Left colon (tissue), 2 donors: ENCODE measurements at regions not wholly inside any gene's neighbourhood (a gene's known extent, or its start where the extent isn't known, plus 50 kb on each side); places are given as distances from the start of the nearest gene placed in this dataset.

Experiments
- ATAC-seq: fragments of 200-7000 bp; cut with Tn5 transposase; one replicate; pipeline ENCODE4 v1.9.1; 2020; ENCODE audit warnings: mild to moderate bottlenecking, moderate library complexity
- DNase-seq, 2 donors: peaks; one replicate each; pipeline ENCODE4 v3.0.0-alpha.2; 2020
- intact Hi-C, 2 donors: fragments of 100-400 bp; cut with DNase I in 1 of 2; cut with micrococcal nuclease in 1 of 2; formaldehyde crosslinking; loops; one replicate each; pipeline versions ENCODE4 v1.11.2 to v1.14.0; 2022; cut with DNase I, micrococcal nuclease
- donor health status: DM: no; HTN: no; CAD: no.
- donor health status: DM: yes; HTN: yes; CAD: no.

DNA sequence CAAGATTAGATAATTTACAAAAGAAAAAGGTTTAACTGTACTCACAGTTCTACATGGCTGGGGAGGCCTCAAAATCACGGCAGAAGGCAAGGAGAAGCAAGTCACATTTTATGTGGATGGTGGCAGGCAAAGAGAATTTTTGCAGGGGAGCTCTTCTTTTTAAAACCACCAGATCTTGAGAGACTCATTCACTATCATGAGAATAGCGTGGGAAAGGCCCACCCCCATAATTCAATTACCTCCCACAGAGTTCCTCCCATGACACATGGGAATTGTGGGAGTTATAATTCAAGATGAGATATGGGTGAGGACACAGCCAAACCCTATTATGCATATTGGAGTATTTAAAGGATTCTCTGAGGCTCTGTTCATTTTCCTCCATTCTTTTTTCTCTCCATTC lies 138.7 kb upstream of the CADM2 start:
- intact Hi-C loops: no loop called here
- ATAC-seq: no peak
- DNase-seq: no peak

DNA sequence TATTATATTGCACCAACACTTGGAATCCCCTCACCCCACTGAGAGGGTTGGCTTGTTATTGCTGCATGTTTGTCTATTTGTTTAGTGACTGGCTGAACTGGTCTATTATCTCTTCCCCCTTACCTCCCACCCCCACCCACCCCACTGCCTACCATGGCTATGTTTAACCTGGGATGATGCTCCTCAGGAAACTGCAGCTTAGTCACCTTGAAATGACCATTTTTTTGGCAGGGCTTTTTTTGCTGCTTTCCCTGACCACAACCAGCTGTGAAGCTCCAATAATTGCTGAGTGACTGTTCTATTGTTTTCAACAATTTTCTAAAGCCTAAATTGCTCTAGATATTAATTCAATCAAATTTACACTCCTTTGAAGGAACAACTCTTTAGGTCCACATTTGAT lies 137.9 kb upstream of the CADM2 start:
- DNase-seq: no peak
- intact Hi-C loops: no loop called here
- ATAC-seq: no peak

GRCh38 chr3:84825817-84826216 lies 133.0 kb upstream of the CADM2 start:
- ATAC-seq (no peak), DNase-seq (no peak)
- intact Hi-C loops: no loop called here

DNA sequence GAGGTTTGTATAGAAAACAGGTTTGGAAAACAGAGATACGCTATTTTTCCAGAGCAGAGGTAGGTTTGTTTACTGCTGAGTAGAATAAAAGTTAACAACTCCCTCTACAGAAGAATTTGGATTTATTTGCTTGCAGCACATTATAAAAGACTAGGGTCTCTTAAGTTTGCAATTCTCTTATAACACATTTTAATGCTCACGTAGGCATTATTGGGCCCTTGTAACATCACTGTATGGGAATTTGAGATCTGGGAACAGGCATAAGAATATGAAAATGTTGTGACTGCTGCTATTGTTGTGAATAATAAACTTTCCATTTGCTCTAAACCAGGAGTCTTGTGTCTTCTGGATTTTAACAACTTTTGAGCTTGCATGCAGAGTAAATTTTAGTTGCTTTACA lies 128.3 kb upstream of the CADM2 start:
- DNase-seq: no peak
- no peak for ATAC-seq
- intact Hi-C loops: no loop called here

GRCh38 chr3:84835366-84835765 lies 123.4 kb upstream of the CADM2 start:
- intact Hi-C loops: no loop called here
- ATAC-seq: no peak
- DNase-seq: no peak

GRCh38 chr3:84836961-84837360 lies 121.8 kb upstream of the CADM2 start:
- DNase-seq (no peak), ATAC-seq (no peak)
- intact Hi-C loops: no loop called here

DNA sequence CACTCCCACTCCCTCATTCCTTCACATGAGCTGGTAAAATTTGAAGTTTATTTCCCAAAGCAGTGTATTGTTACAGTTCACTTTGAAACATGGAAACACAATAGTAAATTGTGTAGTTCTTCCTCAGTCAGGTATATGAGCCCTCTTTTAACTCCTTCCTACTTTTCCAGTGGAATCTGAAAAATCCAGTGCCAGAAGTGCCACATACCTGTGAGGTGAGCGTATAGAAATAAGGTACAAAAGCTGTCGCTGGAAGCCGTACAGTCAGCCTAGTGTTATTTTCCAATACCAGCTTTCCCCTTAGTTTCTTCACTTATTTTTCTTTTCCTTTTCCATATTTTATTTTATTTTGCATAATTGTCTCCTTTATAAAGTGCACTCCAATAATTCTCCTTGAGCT lies 81.7 kb upstream of the CADM2 start:
- no peak for ATAC-seq
- intact Hi-C loops: no loop called here
- no peak for DNase-seq

DNA sequence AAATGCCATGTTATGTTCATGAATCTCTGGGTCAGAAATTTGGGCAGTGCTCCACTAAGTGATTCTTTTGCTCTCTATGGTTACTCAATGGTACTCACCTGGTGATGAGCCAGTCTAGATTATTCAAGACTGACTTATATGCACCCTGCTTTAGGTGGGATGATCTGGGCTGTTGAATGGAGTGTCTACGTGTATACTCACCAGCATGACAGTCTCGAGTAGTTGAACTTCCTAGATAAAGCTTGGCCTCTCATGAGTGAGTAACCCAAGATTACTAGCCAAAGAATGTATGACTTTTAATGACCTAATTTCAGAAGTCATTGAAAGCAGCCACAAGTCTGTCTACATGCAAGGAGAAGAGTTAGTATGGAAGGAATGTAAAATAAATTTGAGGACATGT lies 77.5 kb upstream of the CADM2 start:
- DNase-seq: no peak
- ATAC-seq: no peak
- intact Hi-C loops: no loop called here

DNA sequence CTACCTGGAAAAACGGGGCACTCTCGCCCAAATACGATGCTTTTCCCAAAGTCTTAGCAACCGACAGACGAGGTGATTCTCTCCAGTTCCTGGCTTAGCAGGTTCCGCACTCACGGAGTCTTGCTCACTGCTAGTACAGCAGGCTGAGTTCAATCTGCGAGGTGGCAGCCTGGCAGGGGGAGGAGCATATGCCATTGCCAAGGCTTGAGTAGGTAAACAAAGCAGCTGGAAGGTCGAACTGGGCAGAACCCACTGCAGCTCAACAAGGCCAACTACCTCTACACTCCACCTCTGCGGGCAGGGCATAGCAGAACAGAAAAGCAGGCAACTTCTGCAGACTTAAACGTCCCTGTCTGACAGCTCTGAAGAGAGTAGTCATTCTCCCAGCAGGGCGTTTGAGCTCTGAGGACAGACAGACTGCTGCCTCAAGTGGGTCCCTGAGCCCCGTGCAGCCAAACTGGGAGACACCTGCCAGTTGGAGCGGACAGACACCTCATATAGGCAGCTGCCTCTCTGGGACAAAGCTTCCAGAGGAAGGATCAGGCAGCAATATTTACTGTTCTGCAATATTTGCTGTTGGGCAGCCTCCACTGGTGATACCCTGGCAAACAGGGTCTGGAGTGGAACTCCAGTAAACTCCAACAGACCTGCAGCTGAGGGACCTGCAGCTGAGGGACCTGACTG lies 73.4 kb upstream of the CADM2 start:
- intact Hi-C loops: no loop called here
- ATAC-seq (no peak), DNase-seq (no peak)

DNA sequence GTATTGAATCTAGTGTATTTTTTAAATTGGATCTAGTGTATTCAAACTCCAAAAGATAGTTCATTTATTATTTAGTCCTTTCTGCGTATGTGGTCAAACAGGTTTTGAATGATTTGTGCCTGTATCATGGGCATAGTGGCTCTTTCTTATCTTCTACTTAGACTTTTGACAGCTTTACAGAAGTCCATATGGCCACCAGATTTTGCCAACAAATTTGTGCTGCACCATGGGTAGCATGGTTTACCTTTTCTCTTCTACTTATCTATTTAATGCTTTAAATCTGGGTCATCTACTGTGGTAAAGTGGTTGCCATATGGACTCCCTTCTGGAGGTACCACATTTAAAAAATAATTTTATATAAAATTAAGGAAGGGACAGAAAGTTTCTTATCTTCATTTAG lies 66.9 kb upstream of the CADM2 start:
- DNase-seq (no peak), ATAC-seq (no peak)
- intact Hi-C loops: no loop called here

DNA sequence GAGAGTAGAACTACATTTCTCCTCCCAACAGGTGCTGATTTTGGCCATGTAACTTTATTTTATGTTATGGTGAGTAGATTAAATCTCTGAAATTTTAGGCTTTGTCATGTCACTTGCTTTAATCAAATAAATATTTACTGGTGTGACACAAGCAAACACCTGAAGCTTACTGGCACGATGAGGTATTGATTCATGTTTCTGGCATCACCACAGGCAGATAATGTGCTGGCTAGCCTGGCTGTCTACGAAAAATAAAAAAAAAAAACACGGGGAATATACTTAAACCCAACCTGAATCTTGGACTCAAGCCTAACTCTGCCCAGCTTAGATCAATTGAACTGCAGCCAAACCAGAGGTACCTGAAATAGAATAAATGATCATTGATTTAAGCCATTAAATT lies 65.6 kb upstream of the CADM2 start:
- DNase-seq: no peak
- intact Hi-C loops: no loop called here
- no peak for ATAC-seq

GRCh38 chr3:84904212-84904611 lies 54.6 kb upstream of the CADM2 start:
- no peak for ATAC-seq
- intact Hi-C loops: no loop called here
- DNase-seq: no peak

DNA sequence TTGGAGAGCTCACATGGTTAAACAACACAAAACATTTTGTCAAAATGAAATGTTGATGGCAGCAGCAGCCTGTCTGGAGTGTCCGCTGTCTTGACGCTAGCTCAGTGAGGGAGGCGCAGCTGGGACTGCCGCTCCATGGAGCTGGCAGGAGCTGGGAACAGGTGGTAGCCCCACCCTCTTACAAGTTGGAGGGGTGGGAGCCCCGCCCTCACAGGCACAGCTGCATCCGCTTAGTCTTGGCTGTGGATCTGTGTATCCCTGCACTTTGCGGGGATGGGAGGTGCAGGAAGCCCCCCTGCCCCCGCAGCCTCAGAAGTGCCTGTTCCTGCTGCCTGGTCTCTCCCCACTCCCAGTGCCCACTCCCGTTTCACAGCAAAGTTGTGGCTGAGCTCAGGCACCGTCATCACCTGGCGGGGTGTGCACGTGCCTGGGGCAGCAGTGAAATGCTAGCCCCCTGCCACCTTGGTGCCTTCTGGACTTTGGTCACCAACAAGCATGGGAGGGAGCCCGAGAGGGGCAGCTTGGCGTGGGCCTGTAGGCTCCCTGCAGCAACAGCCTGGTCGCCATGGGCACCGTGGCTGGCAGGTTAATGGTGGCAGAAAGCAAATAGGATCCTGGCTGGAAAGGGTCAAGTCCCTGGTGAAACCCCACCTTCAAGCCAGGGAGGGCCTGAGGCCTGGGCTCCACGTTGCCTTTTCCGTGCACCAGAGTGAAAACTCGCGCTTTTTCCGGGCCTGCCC lies 53.8 kb upstream of the CADM2 start:
- no peak for DNase-seq
- intact Hi-C loops: no loop called here
- no peak for ATAC-seq

DNA sequence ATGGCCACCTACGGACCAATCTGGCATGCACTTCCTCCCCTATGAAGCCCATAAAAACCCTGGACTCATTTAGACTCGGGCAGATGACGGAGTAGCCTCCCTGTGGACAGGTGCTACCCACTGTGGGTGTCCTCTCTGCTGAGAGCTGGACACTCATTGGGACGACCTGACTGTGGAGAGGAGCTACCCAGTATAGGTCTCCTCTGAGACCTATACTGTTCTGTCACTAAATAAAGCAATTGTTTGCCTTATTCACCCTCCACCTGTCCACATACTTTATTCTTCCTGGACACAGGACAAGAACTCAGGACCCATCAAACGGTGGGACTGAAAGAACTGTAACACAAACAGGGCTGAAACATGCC lies 53.3 kb upstream of the CADM2 start:
- ATAC-seq (no peak), DNase-seq (no peak)
- intact Hi-C loops: no loop called here

DNA sequence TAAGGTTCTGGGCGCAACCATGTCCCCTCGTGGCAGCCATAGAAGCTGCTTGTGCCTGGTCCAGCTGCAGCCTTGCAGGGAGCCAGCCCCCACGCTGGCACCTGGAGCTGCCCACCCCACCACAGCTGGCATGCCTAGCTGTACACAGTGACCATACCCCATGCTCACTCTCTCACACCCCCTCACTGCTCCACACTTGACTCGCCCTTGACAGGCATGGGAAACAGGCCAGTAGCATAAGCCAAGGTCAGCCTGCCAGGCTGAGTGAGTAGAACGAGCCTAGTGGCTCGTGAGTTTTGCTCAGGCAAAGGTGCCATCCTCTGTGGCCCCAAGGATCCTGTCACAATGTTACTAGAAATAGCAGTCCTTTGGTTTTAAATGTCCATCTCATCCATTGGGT lies 52.7 kb upstream of the CADM2 start:
- intact Hi-C loops: no loop called here
- DNase-seq (no peak), ATAC-seq (no peak)
